Stomach smooth muscle (tissue), 2 donors: ENCODE measurements at regions not wholly inside any gene's neighbourhood (a gene's known extent, or its start where the extent isn't known, plus 50 kb on each side); places are given as distances from the start of the nearest gene placed in this dataset.
"Not testable (repeated sequence)": the region's sequence is repeated elsewhere in the genome, so short reads cannot be mapped to it uniquely, and the experiment has no call there.

Source experiments
- H3K27ac ChIP-seq: one replicate; pipeline ENCODE4 v1.7.0; 2013; ENCODE audit warnings: mild to moderate bottlenecking, low read length, inconsistent platforms
- H3K27me3 ChIP-seq, 2 donors: one replicate each; pipeline ENCODE4 v1.7.0; 2013; ENCODE audit warnings: low read length in 2 of 2; ENCODE audit not compliant: insufficient read depth in 2 of 2, control insufficient read depth in 1 of 2
- H3K36me3 ChIP-seq, 2 donors: one replicate each; pipeline ENCODE4 v1.7.0; 2013; ENCODE audit warnings: low read length in 2 of 2; ENCODE audit not compliant: control insufficient read depth in 2 of 2, insufficient read depth in 2 of 2
- H3K4me1 ChIP-seq: one replicate; pipeline ENCODE4 v1.7.0; 2013; ENCODE audit warnings: low read length; ENCODE audit not compliant: control insufficient read depth, insufficient read depth
- H3K4me3 ChIP-seq, 2 donors: one replicate each; pipeline ENCODE4 v1.7.0; 2013; ENCODE audit warnings: low read length in 2 of 2
- H3K9ac ChIP-seq, 2 donors: one replicate each; pipeline ENCODE4 v1.7.0; 2013; ENCODE audit warnings: low read length in 2 of 2, mild to moderate bottlenecking in 1 of 2
- H3K9me3 ChIP-seq, 2 donors: one replicate each; pipeline ENCODE4 v1.7.0; 2013; ENCODE audit warnings: low read length in 2 of 2; ENCODE audit not compliant: control insufficient read depth in 2 of 2
- donor health status: healthy.
- donor health status: Pancreatic carcinoma.

- no peaks in the 10 kb centered on the region for H3K9me3 ChIP-seq
- no peak overlapping the region for H3K9ac ChIP-seq
- H3K36me3 ChIP-seq, result no peaks in the 10 kb centered on the region
- no peaks in the 10 kb centered on the region for H3K4me1 ChIP-seq
- no peak overlapping the region for H3K4me3 ChIP-seq
- no peak overlapping the region for H3K27ac ChIP-seq
- H3K27me3 ChIP-seq, result no peaks in the 10 kb centered on the region
Measured at GRCh38 chr7:52406808-52407207, 628.6 kb upstream of the POM121L12 start.

- H3K36me3 ChIP-seq, result no peaks in the 10 kb centered on the region
- H3K27ac ChIP-seq, result no peak overlapping the region
- no peak overlapping the region for H3K4me3 ChIP-seq
- no peaks in the 10 kb centered on the region for H3K9me3 ChIP-seq
- no peaks in the 10 kb centered on the region for H3K4me1 ChIP-seq
- no peaks in the 10 kb centered on the region for H3K27me3 ChIP-seq
- H3K9ac ChIP-seq, result no peak overlapping the region
Measured at GRCh38 chr7:52382731-52383130, 652.7 kb upstream of the POM121L12 start.

DNA sequence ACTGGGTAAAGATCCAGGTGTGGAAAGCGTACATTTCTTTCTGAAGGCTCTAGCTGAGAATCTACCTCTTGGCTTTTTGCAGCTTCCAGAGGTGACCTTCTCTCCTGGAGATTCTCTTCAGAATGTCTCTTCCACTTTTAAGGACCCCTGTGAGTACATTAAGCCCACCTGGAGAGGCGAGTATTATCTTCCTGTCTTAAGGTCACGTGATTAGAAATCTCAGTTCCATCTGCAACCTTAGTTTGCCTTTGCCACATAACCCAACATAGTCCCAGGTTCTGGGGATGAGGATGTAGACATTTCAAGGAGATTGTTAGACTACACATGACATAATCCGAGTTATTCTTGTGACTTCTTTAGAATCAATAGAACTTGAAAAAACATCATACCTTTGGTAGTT is 665.5 kb upstream of the POM121L12 start:
- Histone ChIP-seq H3K27me3 (no peaks in the 10 kb centered on the region), H3K27ac (no peak overlapping the region), H3K9me3 (peaks cover 0 to 2% of the 10 kb centered on the region in 2 donors), H3K9ac (no peak overlapping the region), H3K36me3 (no peaks in the 10 kb centered on the region), H3K4me1 (no peaks in the 10 kb centered on the region), H3K4me3 (no peak overlapping the region)

DNA sequence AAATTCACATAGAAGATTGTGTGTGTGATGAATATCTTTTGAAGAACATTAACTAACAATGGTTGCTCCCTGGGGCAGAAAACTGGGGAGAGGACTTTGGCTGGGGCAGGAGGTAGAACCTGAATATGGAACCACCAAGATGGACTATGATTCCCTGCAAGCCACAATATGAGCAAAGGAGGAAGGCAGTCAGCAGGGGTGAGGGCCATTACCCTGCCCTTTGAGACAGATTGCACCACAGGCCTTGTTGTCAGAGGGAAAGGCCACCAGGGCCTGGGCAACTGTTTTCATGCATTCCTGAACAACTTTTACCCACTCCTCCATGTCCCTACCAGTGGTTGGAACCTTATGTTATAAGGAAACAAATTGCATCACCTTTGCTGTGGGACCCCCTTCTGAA is 670.1 kb upstream of the POM121L12 start:
- H3K36me3 ChIP-seq, result no peaks in the 10 kb centered on the region
- no peaks in the 10 kb centered on the region for H3K9me3 ChIP-seq
- no peaks in the 10 kb centered on the region for H3K27me3 ChIP-seq
- H3K4me3 ChIP-seq, result no peak overlapping the region
- no peak overlapping the region for H3K9ac ChIP-seq
- no peaks in the 10 kb centered on the region for H3K4me1 ChIP-seq
- H3K27ac ChIP-seq, result no peak overlapping the region

DNA sequence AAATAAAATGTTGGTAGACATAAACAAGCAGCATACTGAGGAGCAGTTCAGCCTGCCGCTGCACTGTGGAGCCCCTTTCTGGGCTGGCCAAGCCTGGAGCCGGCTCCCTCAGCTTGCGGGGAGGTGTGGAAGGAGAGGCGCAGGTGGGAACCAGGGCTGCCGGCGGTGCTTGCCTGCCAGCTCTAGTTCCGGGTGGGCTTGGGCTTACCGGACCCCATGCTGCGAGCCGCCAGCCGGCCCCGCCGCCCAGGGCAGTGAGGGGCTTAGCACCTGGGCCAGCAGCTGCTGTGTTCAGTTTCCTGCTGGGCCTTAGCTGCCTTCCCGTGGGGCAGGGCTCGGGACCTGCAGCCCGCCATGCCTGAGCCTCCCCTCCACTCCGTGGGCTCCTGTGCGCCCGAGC is 672.9 kb upstream of the POM121L12 start:
- no peak overlapping the region for H3K9ac ChIP-seq
- no peaks in the 10 kb centered on the region for H3K36me3 ChIP-seq
- H3K4me1 ChIP-seq, result no peaks in the 10 kb centered on the region
- H3K9me3 ChIP-seq, result no peaks in the 10 kb centered on the region
- no peaks in the 10 kb centered on the region for H3K27me3 ChIP-seq
- H3K4me3 ChIP-seq, result no peak overlapping the region
- H3K27ac ChIP-seq, result no peak overlapping the region

- no peak overlapping the region for H3K27ac ChIP-seq
- H3K9me3 ChIP-seq, result no peaks in the 10 kb centered on the region
Measured at GRCh38 chr7:52360541-52360940, 674.9 kb upstream of the POM121L12 start.

DNA sequence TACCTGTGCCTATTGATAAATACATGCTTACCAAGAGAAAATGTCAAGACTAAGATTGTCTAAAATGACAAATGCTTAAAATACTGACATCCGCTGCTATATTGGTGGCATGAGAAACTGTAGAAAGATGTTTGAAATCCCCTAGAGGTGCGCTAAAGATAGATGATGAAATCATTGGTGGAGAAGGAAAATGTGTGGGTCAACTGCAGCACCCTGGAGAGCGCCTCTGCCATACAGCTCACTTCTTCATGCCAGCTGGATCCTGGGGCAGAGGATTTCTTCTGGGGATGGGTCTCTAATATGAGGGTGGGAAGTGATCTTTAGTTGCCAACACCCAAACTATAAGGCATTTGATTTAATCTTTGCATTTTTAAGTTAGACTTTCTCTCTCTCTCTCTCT is 680.4 kb upstream of the POM121L12 start:
- no peaks in the 10 kb centered on the region for H3K9me3 ChIP-seq
- no peaks in the 10 kb centered on the region for H3K27me3 ChIP-seq
- H3K4me1 ChIP-seq, result peaks cover 4% of the 10 kb centered on the region

More at GRCh38 chr7:52360541-52360940, 674.9 kb upstream of the POM121L12 start:
- Histone ChIP-seq H3K4me3 (no peak overlapping the region), H3K27me3 (no peaks in the 10 kb centered on the region), H3K4me1 (peaks cover 4% of the 10 kb centered on the region), H3K36me3 (no peaks in the 10 kb centered on the region), H3K9ac (no peak overlapping the region)

DNA sequence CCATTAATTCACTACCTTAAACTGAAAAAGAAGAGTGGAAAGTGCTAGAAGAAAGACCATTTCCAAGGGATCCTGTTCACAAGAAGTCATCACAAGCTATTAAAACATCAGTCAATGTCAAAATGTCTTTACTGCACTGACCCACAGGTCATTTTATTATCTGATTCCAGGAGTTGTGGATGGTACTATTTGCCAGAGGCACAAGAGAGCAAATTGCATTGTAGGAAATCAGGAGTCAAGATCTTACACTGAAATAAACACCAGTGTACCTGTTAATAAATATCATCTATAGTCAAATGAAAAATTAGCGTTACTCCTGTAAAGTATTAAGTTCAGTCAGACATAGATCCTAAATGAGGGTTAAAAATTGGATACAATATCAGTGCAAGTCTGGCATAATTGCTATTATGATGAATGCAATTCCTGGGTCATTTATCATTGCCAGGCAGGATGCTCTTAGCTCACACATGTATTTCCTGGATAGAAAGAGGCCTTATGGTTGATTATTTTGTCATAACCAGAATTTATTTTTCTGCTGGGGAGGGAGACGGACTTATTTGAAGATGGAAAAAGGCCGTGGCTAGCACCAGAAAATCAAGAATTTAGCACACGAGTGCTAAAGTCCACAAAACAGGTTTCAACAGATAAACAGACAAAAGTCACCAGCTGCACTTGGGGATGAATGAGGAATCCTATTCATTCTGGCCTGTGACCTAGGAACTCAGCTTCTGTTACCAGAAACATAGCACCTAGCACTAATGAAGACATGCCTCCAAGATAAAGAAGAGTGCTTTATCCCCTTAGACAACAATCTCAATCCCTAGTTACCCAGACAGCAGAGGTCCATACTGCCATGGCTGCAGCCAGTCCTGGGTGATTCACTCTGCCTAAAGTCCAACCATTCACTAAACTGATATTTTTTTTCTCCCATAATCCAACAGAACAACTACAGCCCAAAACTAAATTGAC is 683.1 kb upstream of the POM121L12 start:
- H3K9me3 ChIP-seq, result no peaks in the 10 kb centered on the region
- H3K4me1 ChIP-seq, result peaks cover 4% of the 10 kb centered on the region
- no peaks in the 10 kb centered on the region for H3K36me3 ChIP-seq
- no peak overlapping the region for H3K9ac ChIP-seq
- H3K27ac ChIP-seq, result no peak overlapping the region
- no peaks in the 10 kb centered on the region for H3K27me3 ChIP-seq
- H3K4me3 ChIP-seq, result no peak overlapping the region

More for the DNA sequence above, 680.4 kb upstream of the POM121L12 start:
- Histone ChIP-seq H3K4me3 (no peak overlapping the region), H3K27ac (no peak overlapping the region), H3K36me3 (no peaks in the 10 kb centered on the region), H3K9ac (no peak overlapping the region)

DNA sequence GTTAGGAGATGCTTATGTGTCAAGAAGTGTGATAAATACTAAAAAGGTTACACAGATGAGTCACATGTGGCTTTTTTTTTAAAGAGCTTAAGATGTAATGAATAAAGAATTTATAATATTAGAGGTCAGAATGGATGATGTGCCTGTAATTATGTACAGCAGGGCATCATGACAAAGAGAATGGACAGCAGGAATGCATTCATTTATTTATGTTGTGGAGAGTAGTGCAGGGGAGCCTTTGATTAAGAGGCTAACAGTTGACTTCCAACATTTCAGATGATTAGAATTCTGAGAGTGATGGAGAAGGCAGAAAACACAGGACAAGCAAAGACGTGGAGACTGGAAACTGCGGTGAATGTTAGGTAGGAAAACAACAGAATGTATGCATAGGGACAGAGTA is 691.4 kb upstream of the POM121L12 start:
- no peak overlapping the region for H3K4me3 ChIP-seq
- H3K9ac ChIP-seq, result no peak overlapping the region
- no peaks in the 10 kb centered on the region for H3K36me3 ChIP-seq
- no peak overlapping the region for H3K27ac ChIP-seq
- no peaks in the 10 kb centered on the region for H3K9me3 ChIP-seq
- H3K27me3 ChIP-seq, result no peaks in the 10 kb centered on the region
- no peaks in the 10 kb centered on the region for H3K4me1 ChIP-seq

- peaks cover 0 to 4% of the 10 kb centered on the region in 2 donors for H3K9me3 ChIP-seq
- H3K9ac ChIP-seq, result no peak overlapping the region
- no peaks in the 10 kb centered on the region for H3K36me3 ChIP-seq
- H3K4me1 ChIP-seq, result no peaks in the 10 kb centered on the region
- H3K4me3 ChIP-seq, result no peak overlapping the region
- H3K27ac ChIP-seq, result no peak overlapping the region
- no peaks in the 10 kb centered on the region for H3K27me3 ChIP-seq
Measured at GRCh38 chr7:52340067-52340466, 695.4 kb upstream of the POM121L12 start.

DNA sequence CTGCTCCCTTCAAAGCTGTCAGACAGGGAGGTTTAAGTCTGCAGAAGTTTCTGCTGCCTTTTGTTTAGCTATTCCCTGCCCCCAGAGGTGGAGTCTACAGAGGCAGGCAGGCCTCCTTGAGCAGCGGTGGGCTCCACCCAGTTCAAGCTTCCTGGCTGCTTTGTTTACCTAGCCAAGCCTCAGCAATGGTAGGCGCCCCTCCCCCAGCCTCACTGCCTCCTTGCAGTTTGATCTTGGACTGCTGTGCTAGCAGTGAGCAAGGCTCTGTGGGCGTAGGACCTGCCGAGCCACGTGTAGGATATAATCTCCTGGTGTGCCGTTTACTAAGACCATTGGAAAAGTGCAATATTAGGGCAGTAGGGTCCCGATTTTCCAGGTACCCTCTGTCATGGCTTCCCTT is 707.1 kb upstream of the POM121L12 start:
- H3K9me3 ChIP-seq, H3K4me3 ChIP-seq, H3K9ac ChIP-seq, H3K4me1 ChIP-seq, H3K36me3 ChIP-seq, H3K27me3 ChIP-seq, H3K27ac ChIP-seq: not testable (repeated sequence)
